ENCODE measurements at regions not wholly inside any gene's neighbourhood (a gene's known extent, or its start where the extent isn't known, plus 50 kb on each side); places are given as distances from the start of the nearest gene placed in this dataset.

DNA sequence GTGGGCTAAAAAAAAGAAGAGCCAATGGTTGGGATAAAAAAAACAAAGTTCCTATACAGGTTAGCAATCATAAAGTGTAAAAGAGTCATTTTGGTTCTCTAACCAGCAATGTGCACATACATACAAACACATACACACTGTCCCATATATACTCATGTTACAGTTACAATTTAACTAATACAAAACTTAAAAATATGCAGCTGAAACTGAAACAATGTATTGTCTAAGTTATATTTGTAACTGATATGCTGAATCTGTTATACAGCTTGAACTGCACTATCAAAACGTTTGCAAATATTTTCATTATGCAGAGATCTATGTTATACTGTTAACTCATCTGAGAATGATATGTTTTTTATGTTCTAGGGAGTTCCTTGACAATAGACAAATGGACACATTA lies 173.7 kb downstream of the KLF12 start:
- FAIRE-seq = no peak

DNA sequence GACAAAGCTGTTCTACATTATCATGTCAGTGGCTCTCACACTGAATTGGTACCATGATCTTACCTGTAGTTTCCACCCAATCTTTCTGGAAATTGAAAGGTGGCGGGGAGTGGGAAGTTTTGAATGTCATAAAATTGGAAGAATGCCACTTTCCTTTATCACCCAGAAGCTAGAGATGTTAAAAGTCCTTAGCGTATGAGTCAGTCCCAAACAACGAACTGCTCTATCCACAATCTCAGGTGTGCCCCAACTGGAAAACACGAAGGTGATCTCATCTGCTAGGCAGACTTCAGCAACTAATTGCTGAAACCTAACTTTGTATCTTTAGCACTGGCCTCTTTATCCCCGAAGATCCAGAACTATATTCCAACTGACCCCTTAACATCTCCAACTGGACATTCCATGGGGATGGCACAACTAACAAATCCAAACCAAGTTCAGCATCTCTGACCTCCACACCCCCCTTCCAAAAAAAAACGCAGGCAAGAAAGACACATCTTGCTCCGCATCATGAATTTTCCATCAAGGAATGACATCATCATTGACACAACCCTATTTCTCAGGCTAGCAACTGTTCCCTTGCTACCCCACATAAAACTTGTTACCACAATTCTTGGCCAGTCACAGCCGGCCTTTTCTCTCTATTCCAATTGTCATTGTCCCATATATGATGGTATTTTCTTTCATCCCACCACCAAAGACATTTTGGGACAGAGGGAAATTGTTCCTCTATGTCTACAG lies 175.4 kb downstream of the KLF12 start:
- no peak for FAIRE-seq

DNA sequence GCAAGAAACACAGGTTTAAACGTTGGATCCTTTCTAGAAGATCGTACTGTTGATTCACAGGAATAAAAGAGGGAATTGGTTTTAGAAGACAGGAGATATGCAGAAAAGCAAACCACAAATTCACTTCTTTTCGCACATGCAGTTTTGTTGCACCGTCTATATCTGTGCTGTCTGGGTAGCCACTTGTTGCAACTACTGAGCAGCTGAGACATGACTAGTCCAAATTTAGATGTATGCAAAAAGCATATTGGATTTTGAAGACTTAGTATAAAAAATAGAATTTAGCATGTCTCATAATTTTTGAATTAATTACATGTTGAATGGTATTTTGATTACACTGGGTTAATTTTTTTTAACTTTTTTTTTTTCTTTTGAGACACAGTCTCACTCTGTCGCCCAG lies 176.3 kb downstream of the KLF12 start:
- FAIRE-seq = no peak

DNA sequence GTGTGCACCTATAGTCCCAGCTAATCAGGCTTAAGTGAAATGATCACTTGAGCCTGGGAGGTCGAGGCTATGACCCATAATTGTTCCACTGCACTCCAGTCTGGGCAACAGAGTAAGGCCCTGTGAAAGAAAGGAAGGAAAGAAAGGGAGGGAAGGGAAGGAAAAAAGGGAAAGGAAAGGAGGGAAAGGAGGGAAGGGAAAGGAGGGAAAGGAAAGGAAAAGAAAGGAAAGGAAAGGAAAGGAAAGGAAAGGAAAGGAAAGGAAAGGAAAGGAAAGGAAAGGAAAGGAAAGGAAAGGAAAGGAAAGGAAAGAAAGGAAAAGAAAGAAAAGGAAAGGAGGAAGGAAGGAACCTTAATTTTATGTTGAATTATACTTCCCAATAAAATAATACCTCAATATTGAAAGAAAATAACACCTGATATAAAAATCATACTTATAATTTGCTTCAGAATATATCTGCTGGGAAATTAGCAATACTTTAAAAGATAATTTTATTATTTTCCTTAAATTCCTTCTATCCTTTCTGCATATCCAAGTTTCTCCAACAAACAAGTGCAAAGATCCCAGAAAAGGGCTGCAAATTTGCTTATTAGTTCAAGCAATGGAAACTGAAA lies 177.3 kb downstream of the KLF12 start:
- no peak for FAIRE-seq

DNA sequence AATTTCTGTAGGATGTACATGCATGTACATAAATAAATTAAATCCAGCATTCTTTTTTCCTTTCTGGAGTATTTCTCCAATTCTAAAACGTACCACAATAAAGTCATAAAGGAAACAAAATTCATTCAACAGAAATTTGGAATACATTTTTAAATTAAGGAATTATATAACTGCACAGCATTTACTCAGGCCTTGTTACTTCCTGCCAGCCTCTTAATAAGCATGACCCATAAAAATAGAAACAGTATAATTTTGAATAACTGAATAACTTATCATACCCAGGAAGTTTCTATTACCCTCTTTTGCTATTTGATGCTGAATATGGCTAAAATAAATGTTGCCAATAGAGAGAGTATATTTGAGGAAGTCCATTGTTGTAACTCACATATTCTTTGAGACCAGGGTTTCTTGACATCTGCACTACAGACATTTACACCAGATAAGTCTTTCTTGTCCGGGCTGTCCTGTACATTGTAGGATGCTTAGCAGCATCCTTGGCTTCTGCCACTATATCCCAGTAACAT lies 178.2 kb downstream of the KLF12 start:
- FAIRE-seq = no peak

DNA sequence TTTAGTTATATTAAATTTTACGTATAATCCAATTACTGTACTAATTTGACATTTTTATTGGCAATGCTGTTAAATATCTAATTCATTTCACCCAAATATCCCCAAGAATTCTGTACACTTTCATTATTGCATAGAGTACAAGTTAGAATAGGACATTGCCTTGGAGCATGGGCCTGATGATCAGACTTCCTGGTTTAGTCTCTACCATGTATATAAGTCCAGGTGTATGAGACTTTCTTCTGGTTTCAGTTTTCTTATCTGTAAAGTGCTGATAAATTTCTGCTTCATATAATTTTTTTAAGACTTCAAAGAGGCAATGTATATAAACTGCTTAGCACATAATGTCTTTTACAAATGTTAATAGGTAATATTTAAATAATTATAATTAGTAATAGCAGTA lies 179.4 kb downstream of the KLF12 start:
- no peak for FAIRE-seq

DNA sequence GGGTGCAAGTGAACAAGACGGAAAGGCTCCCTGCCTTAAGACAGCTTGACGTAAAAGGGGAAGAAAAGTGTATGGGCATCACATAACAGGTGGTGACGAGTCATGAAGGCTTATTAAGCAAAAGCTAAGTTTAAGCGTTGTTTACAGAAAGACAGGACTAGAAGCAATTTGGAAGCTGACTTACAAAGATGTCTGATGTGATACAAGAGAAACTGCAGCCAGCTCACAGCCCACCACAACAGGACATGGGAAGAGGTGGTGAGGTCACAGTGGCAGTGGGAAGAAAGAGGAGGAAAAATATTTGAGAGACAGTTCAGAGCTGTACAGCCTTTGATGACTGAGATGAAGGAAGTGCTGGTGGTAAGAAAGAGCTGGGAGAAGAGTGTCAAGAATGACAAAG lies 181.6 kb downstream of the KLF12 start:
- FAIRE-seq = no peak

DNA sequence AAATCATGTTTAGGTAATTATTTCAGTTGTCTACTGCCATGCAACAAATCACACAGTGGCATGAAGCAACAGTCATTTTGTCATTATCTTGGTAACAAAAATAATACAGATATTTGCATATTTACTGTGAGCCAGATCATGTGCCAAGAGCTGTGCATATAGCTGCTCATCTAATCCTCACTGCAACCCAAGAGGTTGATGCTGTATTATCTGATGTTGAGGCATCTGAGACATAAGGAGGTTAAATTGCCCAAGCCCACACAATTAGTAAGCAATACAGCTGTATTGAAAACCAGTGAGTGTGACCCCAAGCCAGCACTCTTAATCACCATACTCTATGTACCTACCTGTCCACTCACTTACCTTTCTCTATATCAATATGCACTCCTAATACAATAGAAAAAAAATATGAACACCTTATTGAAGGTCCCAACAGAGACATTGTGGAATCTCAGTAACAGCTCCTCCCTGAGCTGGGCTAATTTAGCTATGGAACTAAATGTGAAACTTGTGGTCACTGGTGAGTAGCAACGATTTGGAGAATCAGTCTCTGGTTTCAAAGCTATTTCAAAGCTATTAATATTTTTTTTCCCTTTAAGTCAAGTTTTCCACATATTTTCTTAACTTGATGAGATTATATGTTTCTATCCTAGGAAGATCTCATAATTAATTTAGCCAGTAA lies 185.2 kb downstream of the KLF12 start:
- no peak for FAIRE-seq

DNA sequence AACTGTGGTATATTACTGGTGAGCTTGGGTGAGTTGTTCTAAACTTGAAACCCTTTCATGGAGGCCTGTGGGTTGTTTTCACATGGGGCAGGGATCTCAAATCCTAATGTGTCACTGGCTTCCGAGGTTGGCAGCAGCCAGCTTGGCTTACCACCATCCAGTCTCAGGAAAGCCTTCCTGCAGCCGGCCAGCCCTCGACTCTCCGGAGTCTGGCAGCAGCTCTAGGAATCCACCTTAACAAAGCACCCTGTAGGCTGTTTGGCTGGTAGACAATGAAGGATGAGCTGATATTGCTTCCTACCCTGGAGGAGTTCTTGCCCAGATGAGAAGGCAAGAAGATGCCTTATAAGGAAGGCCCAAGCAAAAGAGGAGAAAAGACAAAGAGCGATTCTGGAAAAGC lies 188.3 kb downstream of the KLF12 start:
- FAIRE-seq = no peak

DNA sequence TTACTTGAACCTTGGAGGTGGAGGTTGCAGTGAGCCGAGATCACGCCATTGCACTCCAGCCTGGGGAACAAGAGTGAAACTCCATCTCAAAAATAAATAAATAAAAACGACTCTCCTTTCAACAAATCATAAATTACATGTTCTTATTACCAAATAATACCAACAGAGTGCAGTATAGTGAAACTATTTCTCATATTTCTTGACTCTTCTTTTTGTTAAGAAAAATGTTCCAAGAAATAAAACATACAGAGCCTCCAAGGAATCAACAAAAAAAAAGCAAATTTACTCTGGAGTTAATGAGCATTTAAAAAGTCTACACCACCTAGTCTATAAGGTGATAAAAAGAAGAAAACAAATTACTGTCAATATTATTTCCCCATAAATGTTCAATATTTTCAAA lies 188.8 kb downstream of the KLF12 start:
- no peak for FAIRE-seq

DNA sequence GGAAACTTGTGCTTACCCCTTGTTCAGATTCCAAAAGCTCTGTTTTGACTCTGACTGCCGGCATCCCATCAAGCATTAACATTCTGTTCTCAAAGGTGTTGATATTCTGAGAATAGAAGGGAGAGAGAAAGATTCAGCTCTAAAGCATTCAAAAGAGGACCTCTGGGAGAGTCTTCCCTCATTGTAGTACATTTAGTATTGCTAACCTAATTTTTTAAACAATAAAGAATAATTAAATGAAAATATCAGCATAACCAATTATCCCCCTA lies 190.3 kb downstream of the KLF12 start:
- no peak for FAIRE-seq

DNA sequence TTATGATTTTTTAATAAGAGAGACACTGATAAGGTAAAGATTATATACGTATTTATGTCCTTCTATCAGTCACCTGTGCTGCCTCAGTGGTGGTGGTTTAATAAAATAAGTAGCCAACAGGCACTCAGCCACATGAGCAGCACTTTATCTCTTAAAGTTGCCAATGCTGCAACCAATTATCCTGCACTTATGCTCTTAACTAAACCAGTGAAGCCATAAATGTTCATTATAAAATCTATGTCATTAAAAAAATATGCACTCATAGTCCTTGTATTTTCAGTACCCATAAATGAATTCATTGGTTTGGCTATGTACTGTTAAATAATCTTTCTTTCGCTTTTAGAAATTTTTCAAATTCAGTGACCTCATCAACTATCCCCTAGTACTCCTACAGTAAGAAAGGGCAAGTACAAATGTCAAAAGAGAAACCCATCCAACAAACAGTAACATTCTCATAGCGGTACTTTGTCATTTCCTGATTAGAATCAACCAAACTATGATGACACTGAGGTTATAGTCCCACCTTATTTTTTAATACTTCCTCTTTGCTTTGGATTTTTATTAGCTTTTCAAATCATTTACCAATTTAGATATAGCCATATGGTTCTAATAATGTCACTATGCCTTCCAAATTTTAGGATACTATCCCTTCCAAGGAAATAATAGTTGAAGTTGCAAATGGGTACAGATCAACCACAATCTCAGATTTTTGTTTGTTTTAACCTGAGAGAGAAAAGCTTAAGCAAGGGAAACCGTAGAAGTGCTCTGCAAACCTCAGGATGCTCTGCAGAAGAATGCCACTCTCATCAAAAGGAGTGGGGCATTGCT lies 190.9 kb downstream of the KLF12 start:
- peak; percentile 31 for FAIRE-seq

DNA sequence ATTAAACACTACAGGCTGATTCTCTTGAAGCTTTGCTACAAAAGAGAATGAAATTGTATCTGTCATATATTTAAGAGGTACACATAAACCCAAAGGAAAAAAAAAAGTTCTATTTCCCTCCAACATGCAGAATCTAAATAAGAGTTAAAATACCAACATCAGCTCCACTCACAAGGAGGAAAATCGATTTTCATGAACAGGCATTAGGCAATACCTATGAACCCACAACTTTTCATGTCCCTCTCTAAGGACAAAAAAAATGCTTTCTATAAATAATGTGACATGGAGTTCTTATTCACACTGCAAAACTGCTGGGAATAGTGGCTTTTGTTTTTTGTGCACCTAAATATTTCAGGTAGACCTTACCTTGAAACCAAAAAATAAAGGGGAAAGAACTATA lies 192.5 kb downstream of the KLF12 start:
- FAIRE-seq = no peak

DNA sequence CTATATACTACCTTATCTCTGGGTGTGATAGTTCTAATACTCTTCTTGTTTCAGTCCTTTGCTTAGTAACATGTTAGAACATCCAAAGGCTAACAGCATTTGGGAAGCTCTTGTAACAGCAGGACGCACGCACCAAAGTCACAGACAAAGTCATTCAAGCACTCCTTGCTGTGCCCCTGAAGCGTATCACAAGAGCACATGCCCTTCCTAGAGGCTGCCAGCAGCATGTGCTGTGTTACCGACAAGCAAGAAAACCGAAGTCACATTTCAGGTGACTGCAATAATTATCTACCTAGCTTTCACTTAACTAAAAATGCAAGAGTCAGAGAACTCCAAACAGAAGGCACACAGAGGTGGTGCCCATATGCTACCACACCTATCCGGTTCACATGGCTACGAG lies 194.1 kb downstream of the KLF12 start:
- FAIRE-seq = no peak

DNA sequence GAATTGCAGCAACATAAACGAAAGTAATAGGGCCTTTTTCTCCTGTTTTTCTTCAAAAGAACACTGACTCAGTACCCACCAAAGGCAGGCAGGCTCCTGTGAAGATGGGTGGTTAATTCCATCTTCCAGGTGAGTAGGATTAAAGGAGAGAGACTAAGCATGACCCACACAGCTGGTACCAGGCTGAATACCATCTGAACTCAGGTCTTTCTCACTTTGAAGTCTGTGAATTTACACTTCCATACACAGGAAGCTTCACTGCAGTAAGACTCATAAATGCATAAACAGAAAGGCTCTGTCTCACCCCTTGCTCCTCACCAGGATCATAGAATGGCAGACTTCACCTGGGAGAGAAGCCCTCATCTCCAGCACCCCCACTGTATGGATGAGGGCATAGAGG lies 194.6 kb downstream of the KLF12 start:
- no peak for FAIRE-seq

DNA sequence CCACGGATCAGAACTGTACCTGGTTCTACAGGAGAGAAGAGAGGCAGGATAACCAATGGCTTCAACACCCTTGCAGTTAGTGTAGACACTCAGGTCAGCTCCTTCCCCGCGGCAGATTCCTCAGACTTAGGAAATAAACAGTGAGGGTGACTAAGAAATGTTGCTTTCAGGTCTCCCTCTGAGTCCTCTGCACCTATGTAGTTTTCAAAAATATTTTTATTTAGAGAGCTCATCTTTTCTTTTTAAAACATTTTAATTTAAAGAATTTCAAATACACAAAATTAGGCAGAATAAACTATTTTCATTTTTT lies 195.2 kb downstream of the KLF12 start:
- FAIRE-seq = no peak

DNA sequence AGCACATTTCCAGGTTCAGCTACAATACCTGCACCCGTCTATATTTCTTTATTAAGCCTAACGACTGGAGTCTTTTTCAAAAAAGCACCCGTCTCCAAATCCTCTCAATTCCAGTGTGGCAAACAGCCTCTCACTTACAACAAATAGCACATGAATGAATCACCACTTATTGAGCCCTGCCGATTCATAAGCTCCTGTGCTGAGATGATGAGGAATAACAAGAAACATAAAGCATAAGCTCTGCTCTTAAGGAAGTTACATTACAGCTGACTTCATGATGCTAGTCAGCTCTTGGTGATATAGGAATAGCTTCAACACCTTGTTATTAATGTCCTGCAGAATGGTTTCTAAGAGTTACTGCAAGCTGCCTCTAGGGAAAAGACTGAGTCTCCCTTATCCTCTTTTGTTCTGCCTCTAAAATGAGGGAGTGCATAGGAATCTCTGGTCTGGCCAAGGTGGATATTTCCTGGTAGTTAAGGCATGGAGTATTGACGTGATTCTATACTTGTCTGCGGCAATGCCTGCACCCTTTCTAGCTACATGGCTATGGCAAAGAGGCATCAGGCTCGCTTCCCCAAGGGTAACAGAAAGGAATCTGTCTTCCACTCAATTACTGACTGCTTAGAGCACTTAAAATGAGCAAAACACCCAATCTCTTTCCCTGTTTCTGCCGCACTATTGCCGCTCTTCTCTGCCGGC lies 195.7 kb downstream of the KLF12 start:
- FAIRE-seq = no peak

DNA sequence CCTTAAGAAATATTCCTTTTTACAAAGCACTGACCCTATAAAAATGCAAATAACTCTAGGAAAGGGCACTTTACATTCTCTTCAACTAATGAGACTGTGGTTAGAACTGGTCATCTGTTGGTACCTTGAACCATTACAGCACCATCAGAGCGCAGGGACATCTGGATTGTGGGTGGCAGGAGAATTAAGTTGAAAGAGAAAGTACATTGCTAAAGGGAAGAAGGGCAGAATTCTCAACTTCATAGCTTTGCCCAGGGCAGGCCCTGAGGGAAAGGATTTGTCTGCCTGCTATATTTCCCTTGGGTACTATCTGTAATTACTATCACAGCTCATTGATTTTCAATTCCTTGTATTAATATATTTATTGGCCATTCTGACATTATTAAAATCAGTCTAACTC lies 196.8 kb downstream of the KLF12 start:
- FAIRE-seq = no peak

DNA sequence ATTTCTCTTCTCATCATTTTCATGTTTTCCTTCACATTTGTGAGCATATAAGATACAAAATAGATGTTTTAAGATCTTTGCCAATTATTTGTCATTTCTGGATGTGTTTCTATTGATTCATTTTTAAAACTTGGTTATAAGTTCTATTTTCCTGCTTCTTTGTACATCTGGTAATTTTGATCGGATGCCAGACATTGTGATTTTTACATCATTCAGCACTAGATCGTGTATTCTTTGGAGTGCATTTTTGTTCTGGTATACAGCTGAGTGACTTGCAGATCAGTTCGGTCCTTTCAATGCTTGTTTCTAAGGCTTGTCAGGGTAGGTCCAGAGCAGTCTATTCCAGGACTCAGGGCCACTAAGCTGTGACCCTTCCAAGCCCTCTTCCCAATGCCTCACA lies 198.2 kb downstream of the KLF12 start:
- FAIRE-seq = no peak

DNA sequence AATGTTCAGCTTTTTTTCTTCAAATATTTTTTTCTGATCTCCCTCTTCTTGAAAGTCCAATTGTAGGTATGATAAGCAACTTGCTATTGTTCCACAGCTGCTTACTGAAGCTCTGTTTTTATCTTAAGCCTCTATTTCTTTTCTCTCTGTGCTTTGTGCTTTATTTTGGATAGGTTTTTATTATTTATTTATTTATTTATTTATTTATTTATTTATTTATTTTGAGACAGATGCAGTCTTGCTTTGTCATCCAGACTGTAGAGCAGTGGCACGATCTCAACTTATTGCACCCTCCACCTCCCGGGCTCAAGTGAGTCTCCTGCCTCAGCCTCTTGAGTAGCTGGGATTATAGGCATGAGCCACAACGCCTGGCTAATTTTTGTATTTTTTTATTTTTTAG lies 199.4 kb downstream of the KLF12 start:
- no peak for FAIRE-seq

DNA sequence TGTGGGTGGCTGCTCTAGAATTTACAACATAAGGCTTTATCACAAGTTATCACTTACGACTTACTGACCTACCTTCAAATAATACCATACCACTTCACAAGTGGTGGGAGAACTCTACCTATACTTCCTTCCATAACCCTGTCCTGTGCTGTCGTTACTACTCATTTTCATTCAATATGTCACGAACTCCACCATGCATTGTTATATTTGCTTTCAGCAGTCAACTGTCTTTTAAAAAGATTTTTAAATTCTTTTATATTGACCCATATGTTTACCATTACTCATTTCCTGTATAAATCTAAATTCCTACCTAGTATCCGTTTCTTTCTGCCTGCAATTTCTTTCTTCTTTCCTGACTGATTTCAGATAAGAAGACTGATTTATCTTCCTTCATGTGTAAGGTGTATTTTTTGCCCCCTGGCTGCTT lies 200.0 kb downstream of the KLF12 start:
- no peak for FAIRE-seq

DNA sequence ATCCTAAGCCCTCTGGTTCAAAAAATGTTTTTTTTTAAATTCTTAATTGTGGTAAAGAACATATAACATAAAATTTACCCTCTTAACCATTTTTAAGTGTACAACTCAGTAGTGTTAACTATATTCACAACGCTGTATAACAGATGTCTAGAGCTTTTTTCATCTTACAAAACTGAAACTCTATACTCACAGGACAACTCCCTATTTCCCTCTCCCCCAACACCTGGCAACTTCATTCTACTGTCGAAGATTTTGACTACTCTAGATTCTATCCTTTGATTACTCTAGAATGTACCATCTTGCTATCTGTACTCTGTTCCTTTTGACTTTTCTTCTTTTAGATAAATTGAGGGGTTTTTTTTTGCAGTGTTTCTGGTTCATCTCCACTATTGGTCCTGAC lies 200.4 kb downstream of the KLF12 start:
- FAIRE-seq = no peak

DNA sequence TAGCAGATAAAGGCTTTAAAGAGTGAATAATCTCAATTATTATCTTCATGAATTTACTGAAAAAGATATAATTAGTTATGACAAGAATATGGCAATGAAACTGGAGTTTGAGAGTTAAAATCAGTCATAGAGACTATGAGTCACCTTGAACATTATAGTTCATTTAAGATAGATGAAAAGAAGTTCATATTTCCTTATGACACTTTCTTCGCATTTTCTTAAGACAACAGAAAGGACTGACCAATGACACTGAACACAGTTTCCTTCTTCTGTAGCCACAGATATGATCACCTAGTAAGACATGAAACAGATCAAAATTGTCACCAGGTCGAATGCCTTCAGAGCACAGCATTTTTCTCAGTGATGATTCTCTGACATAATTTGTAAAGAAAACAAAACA lies 202.1 kb downstream of the KLF12 start:
- FAIRE-seq = no peak
